Endothelial cell of umbilical vein (primary cell): ENCODE measurements at regions not wholly inside any gene's neighbourhood (a gene's known extent, or its start where the extent isn't known, plus 50 kb on each side); places are given as distances from the start of the nearest gene placed in this dataset.

ENCODE experiments used
- EZH2 ChIP-seq: IDR thresholded peaks from 2 replicates; pipeline ENCODE4 v1.6.1; 2012; ENCODE audit warnings: borderline replicate concordance, low read depth, mild to moderate bottlenecking, moderate library complexity, low read length, inconsistent platforms; ENCODE audit not compliant: severe bottlenecking
- FOS ChIP-seq: IDR thresholded peaks from 2 replicates; pipeline ENCODE4 v1.6.1; 2011; ENCODE audit warnings: mild to moderate bottlenecking, low read length, moderate library complexity, borderline replicate concordance; ENCODE audit not compliant: insufficient read depth
- GATA2 ChIP-seq: IDR thresholded peaks from 2 replicates; pipeline ENCODE4 v1.7.0; 2011; ENCODE audit warnings: low read depth, mild to moderate bottlenecking, moderate library complexity, mixed read lengths, low read length; ENCODE audit not compliant: insufficient read length, insufficient read depth
- POLR2A ChIP-seq: IDR thresholded peaks from 2 replicates; pipeline ENCODE4 v1.6.1; 2012; ENCODE audit warnings: low read depth, mild to moderate bottlenecking, control low read depth, low read length
- POLR2AphosphoS5 ChIP-seq: IDR thresholded peaks from 2 replicates; pipeline ENCODE4 v1.6.1; 2012; ENCODE audit warnings: low read depth, mild to moderate bottlenecking, control low read depth, low read length, moderate library complexity; ENCODE audit not compliant: insufficient read depth
- TF ChIP-seq, protein P1 (sequence below), 2 donors: IDR thresholded peaks; 1 replicate in 1 of 2; 2 replicates in 1 of 2; pipeline ENCODE4 v1.5.1; 2011; ENCODE audit warnings: low read length in 2 of 2, mild to moderate bottlenecking in 2 of 2, moderate library complexity in 2 of 2, control low read depth in 1 of 2, inconsistent platforms in 1 of 2, low read depth in 1 of 2; ENCODE audit not compliant: insufficient read depth in 1 of 2; ENCODE audit errors: extremely low read depth in 1 of 2
- TF ChIP-seq, protein P2 (sequence below): IDR thresholded peaks from 2 replicates; pipeline ENCODE4 v1.6.1; 2011; ENCODE audit not compliant: insufficient read depth, insufficient read length

DNA sequence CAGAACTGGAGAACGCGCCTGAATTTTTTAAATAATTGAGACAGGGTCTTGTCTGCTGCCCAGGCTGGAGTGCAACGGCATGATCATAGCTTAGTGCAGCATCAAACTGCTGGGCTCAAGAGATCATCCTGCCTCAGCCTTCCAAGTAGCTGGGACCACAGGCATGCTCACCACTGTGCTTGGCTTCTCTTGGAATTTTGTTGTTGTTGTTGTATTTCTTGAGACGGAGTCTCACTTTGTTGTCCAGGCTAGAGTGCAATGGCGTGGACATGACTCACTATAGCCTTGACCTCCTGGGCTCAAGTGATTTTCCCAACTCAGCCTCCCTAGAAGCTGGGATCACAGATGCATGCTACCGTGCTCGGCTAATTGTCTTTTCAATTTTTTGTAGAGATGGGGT is 58.4 kb upstream of the DAB2IP start:
- no peak for TF ChIP-seq POLR2AphosphoS5
- TF ChIP-seq POLR2A = no peak
- TF ChIP-seq, protein P1, sequence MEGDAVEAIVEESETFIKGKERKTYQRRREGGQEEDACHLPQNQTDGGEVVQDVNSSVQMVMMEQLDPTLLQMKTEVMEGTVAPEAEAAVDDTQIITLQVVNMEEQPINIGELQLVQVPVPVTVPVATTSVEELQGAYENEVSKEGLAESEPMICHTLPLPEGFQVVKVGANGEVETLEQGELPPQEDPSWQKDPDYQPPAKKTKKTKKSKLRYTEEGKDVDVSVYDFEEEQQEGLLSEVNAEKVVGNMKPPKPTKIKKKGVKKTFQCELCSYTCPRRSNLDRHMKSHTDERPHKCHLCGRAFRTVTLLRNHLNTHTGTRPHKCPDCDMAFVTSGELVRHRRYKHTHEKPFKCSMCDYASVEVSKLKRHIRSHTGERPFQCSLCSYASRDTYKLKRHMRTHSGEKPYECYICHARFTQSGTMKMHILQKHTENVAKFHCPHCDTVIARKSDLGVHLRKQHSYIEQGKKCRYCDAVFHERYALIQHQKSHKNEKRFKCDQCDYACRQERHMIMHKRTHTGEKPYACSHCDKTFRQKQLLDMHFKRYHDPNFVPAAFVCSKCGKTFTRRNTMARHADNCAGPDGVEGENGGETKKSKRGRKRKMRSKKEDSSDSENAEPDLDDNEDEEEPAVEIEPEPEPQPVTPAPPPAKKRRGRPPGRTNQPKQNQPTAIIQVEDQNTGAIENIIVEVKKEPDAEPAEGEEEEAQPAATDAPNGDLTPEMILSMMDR (IDR thresholded peaks at IDR 0.05; ENCODE audit: extremely low read depth in 1 of 2, insufficient read depth in 1 of 2, low read depth in 1 of 2, low read length in 2 of 2) = no peak
- TF ChIP-seq, protein P2, sequence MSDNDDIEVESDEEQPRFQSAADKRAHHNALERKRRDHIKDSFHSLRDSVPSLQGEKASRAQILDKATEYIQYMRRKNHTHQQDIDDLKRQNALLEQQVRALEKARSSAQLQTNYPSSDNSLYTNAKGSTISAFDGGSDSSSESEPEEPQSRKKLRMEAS = no peak
- TF ChIP-seq EZH2 = no peak
- no peak for TF ChIP-seq GATA2
- no peak for TF ChIP-seq FOS
